ENCODE measurements at regions not wholly inside any gene's neighbourhood (a gene's known extent, or its start where the extent isn't known, plus 50 kb on each side); places are given as distances from the start of the nearest gene placed in this dataset.

GRCh38 chr17:55668312-55668920 is 54.2 kb downstream of the TMEM100 start:
- no peak for DNase-seq (ENCODE audit: low read depth in 2 of 2)

GRCh38 chr17:55666806-55667205 is 55.9 kb downstream of the TMEM100 start:
- DNase-seq (ENCODE audit: low read depth in 2 of 2), result no peak

GRCh38 chr17:55664287-55664686 is 58.4 kb downstream of the TMEM100 start:
- no peak for DNase-seq (ENCODE audit: low read depth in 2 of 2)

- no peak for DNase-seq (ENCODE audit: low read depth in 2 of 2)
Measured at GRCh38 chr17:55663400-55663799, 59.3 kb downstream of the TMEM100 start.

GRCh38 chr17:55661963-55662834 is 60.5 kb downstream of the TMEM100 start:
- no peak for DNase-seq (ENCODE audit: low read depth in 2 of 2)

- DNase-seq (ENCODE audit: low read depth in 2 of 2), result no peak
Measured at GRCh38 chr17:55661256-55661758, 61.4 kb downstream of the TMEM100 start.

- no peak for DNase-seq (ENCODE audit: low read depth in 2 of 2)
Measured at GRCh38 chr17:55660178-55660886, 62.3 kb downstream of the TMEM100 start.

GRCh38 chr17:55659661-55660060 is 63.0 kb downstream of the TMEM100 start:
- DNase-seq (ENCODE audit: low read depth in 2 of 2), result no peak

GRCh38 chr17:55655777-55656176 is 66.9 kb downstream of the TMEM100 start:
- DNase-seq (ENCODE audit: low read depth in 2 of 2), result no peak

- no peak for DNase-seq (ENCODE audit: low read depth in 2 of 2)
Measured at GRCh38 chr17:55654821-55655220, 67.8 kb downstream of the TMEM100 start.

- DNase-seq (ENCODE audit: low read depth in 2 of 2), result no peak
Measured at GRCh38 chr17:55654022-55654421, 68.6 kb downstream of the TMEM100 start.

- no peak for DNase-seq (ENCODE audit: low read depth in 2 of 2)
Measured at GRCh38 chr17:55652825-55653224, 69.8 kb downstream of the TMEM100 start.

GRCh38 chr17:55652114-55652823 is 70.4 kb downstream of the TMEM100 start:
- DNase-seq (ENCODE audit: low read depth in 2 of 2), result no peak

GRCh38 chr17:55649957-55650597 is 72.6 kb downstream of the TMEM100 start:
- DNase-seq (ENCODE audit: low read depth in 2 of 2), result no peak

- DNase-seq (ENCODE audit: low read depth in 2 of 2), result no peak
Measured at GRCh38 chr17:55648086-55648485, 74.6 kb downstream of the TMEM100 start.

GRCh38 chr17:55645361-55645760 is 77.3 kb downstream of the TMEM100 start:
- DNase-seq (ENCODE audit: low read depth in 2 of 2), result no peak

- DNase-seq (ENCODE audit: low read depth in 2 of 2), result no peak
Measured at GRCh38 chr17:55644346-55644745, 78.3 kb downstream of the TMEM100 start.

GRCh38 chr17:55642741-55643140 is 79.9 kb downstream of the TMEM100 start:
- no peak for DNase-seq (ENCODE audit: low read depth in 2 of 2)

GRCh38 chr17:55641676-55642081 is 81.0 kb downstream of the TMEM100 start:
- DNase-seq (ENCODE audit: low read depth in 2 of 2), result peak; percentile 4 to 22

- no peak for DNase-seq (ENCODE audit: low read depth in 2 of 2)
Measured at GRCh38 chr17:55639096-55639495, 83.6 kb downstream of the TMEM100 start.

- no peak for DNase-seq (ENCODE audit: low read depth in 2 of 2)
Measured at GRCh38 chr17:55635253-55635914, 87.3 kb downstream of the TMEM100 start.

All from stimulated activated CD4-positive, alpha-beta T cell treated with anti-CD3 and anti-CD28 coated beads, Interleukin-15, amount 100 ng/mL, for 48 hours (primary cell).